ENCODE measurements at regions not wholly inside any gene's neighbourhood (a gene's known extent, or its start where the extent isn't known, plus 50 kb on each side); places are given as distances from the start of the nearest gene placed in this dataset.

- no peaks in the 10 kb centered on the region for H3K27me3 ChIP-seq (replicated peaks; ENCODE audit: control insufficient read depth, insufficient read depth, low read length, poor library complexity, severe bottlenecking)
- no peaks in the 10 kb centered on the region for H3K4me1 ChIP-seq (ENCODE audit: control insufficient read depth, insufficient read depth, low read length, poor library complexity, severe bottlenecking)
- no peak overlapping the region for H3K27ac ChIP-seq (ENCODE audit: insufficient read depth, low read length, poor library complexity, severe bottlenecking)
- H3K9me3 ChIP-seq (ENCODE audit: control insufficient read depth, low read length), result no peaks in the 10 kb centered on the region
- no peaks in the 10 kb centered on the region for H3K36me3 ChIP-seq (ENCODE audit: control insufficient read depth, insufficient read depth, low read length)
- DNase-seq, result no peak
- H3K4me3 ChIP-seq (ENCODE audit: insufficient read depth, low read depth, low read length, poor library complexity, severe bottlenecking), result no peak overlapping the region
These were observed 86.4 kb upstream of the FAM9C start for GRCh38 chrX:13130816-13131215.

GRCh38 chrX:13128104-13128503 lies 83.7 kb upstream of the FAM9C start:
- H3K27ac ChIP-seq (ENCODE audit: insufficient read depth, low read length, poor library complexity, severe bottlenecking), result no peak overlapping the region
- no peaks in the 10 kb centered on the region for H3K36me3 ChIP-seq (ENCODE audit: control insufficient read depth, insufficient read depth, low read length)
- no peak overlapping the region for H3K4me3 ChIP-seq (ENCODE audit: insufficient read depth, low read depth, low read length, poor library complexity, severe bottlenecking)
- peaks cover 5% of the 10 kb centered on the region for H3K4me1 ChIP-seq (ENCODE audit: control insufficient read depth, insufficient read depth, low read length, poor library complexity, severe bottlenecking)
- no peaks in the 10 kb centered on the region for H3K27me3 ChIP-seq (replicated peaks; ENCODE audit: control insufficient read depth, insufficient read depth, low read length, poor library complexity, severe bottlenecking)
- no peaks in the 10 kb centered on the region for H3K9me3 ChIP-seq (ENCODE audit: control insufficient read depth, low read length)
- no peak for DNase-seq

- Histone ChIP-seq H3K4me1 (ENCODE audit: control insufficient read depth, insufficient read depth, low read length, poor library complexity, severe bottlenecking) (peaks cover 8% of the 10 kb centered on the region), H3K36me3 (ENCODE audit: control insufficient read depth, insufficient read depth, low read length) (no peaks in the 10 kb centered on the region), H3K9me3 (ENCODE audit: control insufficient read depth, low read length) (no peaks in the 10 kb centered on the region), H3K4me3 (ENCODE audit: insufficient read depth, low read depth, low read length, poor library complexity, severe bottlenecking) (no peak overlapping the region), H3K27me3 (replicated peaks; ENCODE audit: control insufficient read depth, insufficient read depth, low read length, poor library complexity, severe bottlenecking) (no peaks in the 10 kb centered on the region), H3K27ac (ENCODE audit: insufficient read depth, low read length, poor library complexity, severe bottlenecking) (no peak overlapping the region)
- DNase-seq, result no peak
These were observed 82.4 kb upstream of the FAM9C start for GRCh38 chrX:13126775-13127174.

GRCh38 chrX:13125188-13125587 lies 80.8 kb upstream of the FAM9C start:
- peak overlapping the region; percentile 27 for H3K27ac ChIP-seq (ENCODE audit: insufficient read depth, low read length, poor library complexity, severe bottlenecking)
- no peaks in the 10 kb centered on the region for H3K27me3 ChIP-seq (replicated peaks; ENCODE audit: control insufficient read depth, insufficient read depth, low read length, poor library complexity, severe bottlenecking)
- no peaks in the 10 kb centered on the region for H3K36me3 ChIP-seq (ENCODE audit: control insufficient read depth, insufficient read depth, low read length)
- H3K9me3 ChIP-seq (ENCODE audit: control insufficient read depth, low read length), result no peaks in the 10 kb centered on the region
- DNase-seq, result no peak
- H3K4me1 ChIP-seq (ENCODE audit: control insufficient read depth, insufficient read depth, low read length, poor library complexity, severe bottlenecking), result peaks cover 8% of the 10 kb centered on the region
- H3K4me3 ChIP-seq (ENCODE audit: insufficient read depth, low read depth, low read length, poor library complexity, severe bottlenecking), result no peak overlapping the region

- H3K36me3 ChIP-seq (ENCODE audit: control insufficient read depth, insufficient read depth, low read length), result no peaks in the 10 kb centered on the region
- no peak overlapping the region for H3K4me3 ChIP-seq (ENCODE audit: insufficient read depth, low read depth, low read length, poor library complexity, severe bottlenecking)
- H3K27ac ChIP-seq (ENCODE audit: insufficient read depth, low read length, poor library complexity, severe bottlenecking), result peak overlapping the region; percentile 42
- peaks cover 8% of the 10 kb centered on the region for H3K4me1 ChIP-seq (ENCODE audit: control insufficient read depth, insufficient read depth, low read length, poor library complexity, severe bottlenecking)
- no peaks in the 10 kb centered on the region for H3K9me3 ChIP-seq (ENCODE audit: control insufficient read depth, low read length)
- DNase-seq, result no peak
- no peaks in the 10 kb centered on the region for H3K27me3 ChIP-seq (replicated peaks; ENCODE audit: control insufficient read depth, insufficient read depth, low read length, poor library complexity, severe bottlenecking)
These were observed 79.5 kb upstream of the FAM9C start for GRCh38 chrX:13123857-13124345.

- Histone ChIP-seq H3K27me3 (replicated peaks; ENCODE audit: control insufficient read depth, insufficient read depth, low read length, poor library complexity, severe bottlenecking) (no peaks in the 10 kb centered on the region), H3K27ac (ENCODE audit: insufficient read depth, low read length, poor library complexity, severe bottlenecking) (peak overlapping the region; percentile 42), H3K9me3 (ENCODE audit: control insufficient read depth, low read length) (no peaks in the 10 kb centered on the region), H3K4me1 (ENCODE audit: control insufficient read depth, insufficient read depth, low read length, poor library complexity, severe bottlenecking) (peaks cover 8% of the 10 kb centered on the region), H3K36me3 (ENCODE audit: control insufficient read depth, insufficient read depth, low read length) (no peaks in the 10 kb centered on the region), H3K4me3 (ENCODE audit: insufficient read depth, low read depth, low read length, poor library complexity, severe bottlenecking) (no peak overlapping the region)
- DNase-seq, result no peak
These were observed 78.9 kb upstream of the FAM9C start for GRCh38 chrX:13123247-13123856.

GRCh38 chrX:13121020-13121555 lies 76.7 kb upstream of the FAM9C start:
- no peak for DNase-seq
- no peaks in the 10 kb centered on the region for H3K36me3 ChIP-seq (ENCODE audit: control insufficient read depth, insufficient read depth, low read length)
- no peak overlapping the region for H3K27ac ChIP-seq (ENCODE audit: insufficient read depth, low read length, poor library complexity, severe bottlenecking)
- H3K9me3 ChIP-seq (ENCODE audit: control insufficient read depth, low read length), result no peaks in the 10 kb centered on the region
- no peak overlapping the region for H3K4me3 ChIP-seq (ENCODE audit: insufficient read depth, low read depth, low read length, poor library complexity, severe bottlenecking)
- H3K4me1 ChIP-seq (ENCODE audit: control insufficient read depth, insufficient read depth, low read length, poor library complexity, severe bottlenecking), result peaks cover 8% of the 10 kb centered on the region
- H3K27me3 ChIP-seq (replicated peaks; ENCODE audit: control insufficient read depth, insufficient read depth, low read length, poor library complexity, severe bottlenecking), result no peaks in the 10 kb centered on the region

- peaks cover 8% of the 10 kb centered on the region for H3K4me1 ChIP-seq (ENCODE audit: control insufficient read depth, insufficient read depth, low read length, poor library complexity, severe bottlenecking)
- no peaks in the 10 kb centered on the region for H3K27me3 ChIP-seq (replicated peaks; ENCODE audit: control insufficient read depth, insufficient read depth, low read length, poor library complexity, severe bottlenecking)
- H3K36me3 ChIP-seq (ENCODE audit: control insufficient read depth, insufficient read depth, low read length), result no peaks in the 10 kb centered on the region
- no peak for DNase-seq
- H3K9me3 ChIP-seq (ENCODE audit: control insufficient read depth, low read length), result no peaks in the 10 kb centered on the region
- H3K4me3 ChIP-seq (ENCODE audit: insufficient read depth, low read depth, low read length, poor library complexity, severe bottlenecking), result no peak overlapping the region
- no peak overlapping the region for H3K27ac ChIP-seq (ENCODE audit: insufficient read depth, low read length, poor library complexity, severe bottlenecking)
These were observed 75.6 kb upstream of the FAM9C start for GRCh38 chrX:13120017-13120416.

GRCh38 chrX:13119386-13119785 lies 75.0 kb upstream of the FAM9C start:
- Histone ChIP-seq H3K9me3 (ENCODE audit: control insufficient read depth, low read length) (no peaks in the 10 kb centered on the region), H3K27ac (ENCODE audit: insufficient read depth, low read length, poor library complexity, severe bottlenecking) (no peak overlapping the region), H3K4me3 (ENCODE audit: insufficient read depth, low read depth, low read length, poor library complexity, severe bottlenecking) (no peak overlapping the region), H3K36me3 (ENCODE audit: control insufficient read depth, insufficient read depth, low read length) (no peaks in the 10 kb centered on the region), H3K4me1 (ENCODE audit: control insufficient read depth, insufficient read depth, low read length, poor library complexity, severe bottlenecking) (peaks cover 5% of the 10 kb centered on the region), H3K27me3 (replicated peaks; ENCODE audit: control insufficient read depth, insufficient read depth, low read length, poor library complexity, severe bottlenecking) (no peaks in the 10 kb centered on the region)
- no peak for DNase-seq

GRCh38 chrX:13115146-13115855 lies 70.9 kb upstream of the FAM9C start:
- H3K4me3 ChIP-seq (ENCODE audit: insufficient read depth, low read depth, low read length, poor library complexity, severe bottlenecking), result no peak overlapping the region
- DNase-seq, result no peak
- no peak overlapping the region for H3K27ac ChIP-seq (ENCODE audit: insufficient read depth, low read length, poor library complexity, severe bottlenecking)
- H3K27me3 ChIP-seq (replicated peaks; ENCODE audit: control insufficient read depth, insufficient read depth, low read length, poor library complexity, severe bottlenecking), result no peaks in the 10 kb centered on the region
- no peaks in the 10 kb centered on the region for H3K9me3 ChIP-seq (ENCODE audit: control insufficient read depth, low read length)
- H3K36me3 ChIP-seq (ENCODE audit: control insufficient read depth, insufficient read depth, low read length), result no peaks in the 10 kb centered on the region
- H3K4me1 ChIP-seq (ENCODE audit: control insufficient read depth, insufficient read depth, low read length, poor library complexity, severe bottlenecking), result no peaks in the 10 kb centered on the region
